NOMO-1 treated with dmso at 0.1 percent for 144 hours (cell line): ENCODE measurements at regions not wholly inside any gene's neighbourhood (a gene's known extent, or its start where the extent isn't known, plus 50 kb on each side); places are given as distances from the start of the nearest gene placed in this dataset.
"Not testable (repeated sequence)": the region's sequence is repeated elsewhere in the genome, so short reads cannot be mapped to it uniquely, and the experiment has no call there.

Experiments used
- DNase-seq: peaks from one replicate; lab custom pipeline; 2025; ENCODE audit not compliant: unreplicated experiment; lab: John Stamatoyannopoulos, UW

GRCh38 chr5:1958211-1959010 is 75.7 kb upstream of the IRX4 start:
- no peak for DNase-seq

- DNase-seq = no peak
These were observed 72.9 kb upstream of the IRX4 start for GRCh38 chr5:1955586-1955985.

GRCh38 chr5:1953710-1954109 is 71.0 kb upstream of the IRX4 start:
- DNase-seq = not testable (repeated sequence)

DNA sequence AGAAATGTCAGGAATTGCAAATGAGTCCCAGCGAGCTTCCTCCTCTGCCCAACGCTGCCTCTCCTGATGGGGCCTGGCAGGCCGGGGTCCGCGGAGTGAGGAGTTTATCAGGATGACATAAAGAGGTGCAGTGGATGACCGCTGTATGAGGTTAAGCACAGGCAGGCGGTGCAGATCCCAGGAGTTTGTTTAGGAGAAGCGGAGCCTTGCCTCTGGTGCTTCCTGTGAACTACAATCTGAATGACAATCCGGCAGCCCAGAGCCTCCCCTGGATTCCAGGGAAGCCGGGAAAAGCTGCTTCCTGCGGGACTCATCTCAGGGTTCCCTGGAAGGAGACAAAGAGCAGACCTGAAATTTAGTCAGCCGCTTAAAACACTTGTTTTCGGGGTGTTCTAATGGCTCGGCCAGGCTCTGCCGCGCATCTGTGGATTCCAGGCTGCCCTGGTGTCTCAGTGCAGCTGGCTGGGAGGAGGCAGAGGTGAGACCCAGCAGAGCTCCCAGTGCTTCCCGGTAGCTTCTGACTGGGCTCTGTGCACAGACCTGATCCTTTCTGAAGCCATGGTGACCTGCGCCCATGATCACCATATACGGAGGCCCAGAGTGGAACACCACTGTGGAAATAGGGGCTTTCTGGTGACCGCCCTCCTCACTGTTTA is 69.8 kb upstream of the IRX4 start:
- no peak for DNase-seq

DNA sequence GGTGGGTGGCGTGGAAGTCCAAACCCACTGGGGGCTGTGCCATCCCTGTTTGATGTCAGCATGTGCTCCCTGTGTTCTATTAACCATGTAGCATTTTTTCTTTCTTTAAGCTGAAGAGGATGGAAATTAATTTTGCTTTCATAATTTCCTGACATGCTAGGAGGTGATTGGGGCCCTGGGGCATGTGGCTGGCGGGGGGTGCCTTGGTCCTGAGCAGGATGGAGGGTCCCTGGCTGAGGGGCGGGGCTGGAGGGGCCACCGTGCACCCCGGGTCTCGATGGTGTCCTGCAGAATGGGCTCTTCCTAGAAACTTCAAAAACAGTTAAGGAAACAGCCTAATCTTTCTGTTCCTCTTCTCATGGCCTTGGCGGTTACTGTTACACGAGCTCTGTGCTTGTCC is 69.3 kb upstream of the IRX4 start:
- DNase-seq = no peak

GRCh38 chr5:1951165-1951816 is 68.6 kb upstream of the IRX4 start:
- no peak for DNase-seq

DNA sequence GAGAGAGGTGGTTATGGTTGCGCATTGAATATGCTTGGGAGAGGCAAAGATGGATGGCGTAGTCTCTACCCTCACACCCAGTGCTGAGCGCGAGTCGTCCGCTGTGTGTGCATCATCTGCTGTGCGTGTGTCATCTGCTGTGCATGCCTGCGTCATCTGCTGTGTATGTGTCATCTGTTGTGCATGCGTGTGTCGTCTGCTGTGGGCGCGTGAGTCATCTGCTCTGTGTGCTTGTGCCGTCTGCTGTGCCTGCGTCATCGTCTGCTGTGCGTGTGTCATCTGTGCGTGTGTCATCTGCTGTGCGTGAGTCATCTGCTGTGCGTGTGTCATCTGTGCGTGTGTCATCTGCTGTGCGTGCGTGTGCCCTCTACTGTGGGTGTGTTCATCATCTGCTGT is 68.0 kb upstream of the IRX4 start:
- no peak for DNase-seq

DNA sequence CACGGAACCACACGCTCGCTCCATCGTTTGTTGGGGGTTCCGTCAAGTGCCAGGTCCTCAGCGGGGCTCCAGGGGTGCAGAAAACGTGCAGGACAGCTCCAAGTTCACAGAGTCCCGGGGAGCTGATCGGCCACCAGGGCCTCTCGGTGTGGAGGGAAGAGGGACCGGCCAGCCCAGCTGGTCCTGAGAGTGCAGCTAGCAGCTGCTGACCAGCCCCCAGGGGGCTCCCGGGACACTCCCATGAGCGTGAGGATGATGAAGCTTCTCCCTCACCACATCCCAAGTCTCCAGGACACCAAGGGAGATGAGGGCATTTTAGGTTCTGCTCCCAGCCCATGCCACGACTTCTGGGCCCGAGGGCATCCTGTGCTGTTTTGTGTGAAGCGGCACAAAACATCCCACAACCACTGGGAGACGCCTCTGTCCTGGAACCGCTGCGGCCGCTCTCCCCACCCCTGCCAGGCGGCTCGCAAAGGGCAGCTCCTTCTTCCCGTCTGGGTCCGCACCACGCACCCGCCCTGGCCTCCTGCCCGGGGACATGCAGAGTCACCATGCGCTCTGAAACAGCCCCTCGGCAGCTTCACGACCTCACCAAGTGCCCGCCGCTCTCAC is 67.5 kb upstream of the IRX4 start:
- DNase-seq = no peak

DNA sequence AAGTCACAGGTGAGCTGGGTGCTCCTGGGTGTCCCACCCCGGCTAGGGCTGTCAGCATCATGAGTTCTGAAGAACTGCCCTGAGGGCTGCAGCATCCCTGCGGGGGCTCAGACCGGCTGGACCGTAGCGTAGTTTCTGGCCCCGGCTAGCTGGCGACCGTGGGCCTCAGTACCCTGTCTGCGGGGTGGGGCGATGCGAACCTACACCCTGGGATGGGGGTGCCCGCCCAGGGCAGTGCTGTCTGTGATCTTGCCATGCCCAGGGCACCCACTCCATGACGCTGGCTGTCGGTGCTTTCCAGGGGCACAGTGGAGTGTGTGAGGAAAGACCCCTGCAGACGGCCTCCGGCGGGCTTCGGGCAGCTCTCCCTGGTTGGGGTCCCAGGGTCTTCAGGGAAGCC is 66.5 kb upstream of the IRX4 start:
- no peak for DNase-seq

GRCh38 chr5:1948663-1949191 is 66.0 kb upstream of the IRX4 start:
- DNase-seq = no peak

DNA sequence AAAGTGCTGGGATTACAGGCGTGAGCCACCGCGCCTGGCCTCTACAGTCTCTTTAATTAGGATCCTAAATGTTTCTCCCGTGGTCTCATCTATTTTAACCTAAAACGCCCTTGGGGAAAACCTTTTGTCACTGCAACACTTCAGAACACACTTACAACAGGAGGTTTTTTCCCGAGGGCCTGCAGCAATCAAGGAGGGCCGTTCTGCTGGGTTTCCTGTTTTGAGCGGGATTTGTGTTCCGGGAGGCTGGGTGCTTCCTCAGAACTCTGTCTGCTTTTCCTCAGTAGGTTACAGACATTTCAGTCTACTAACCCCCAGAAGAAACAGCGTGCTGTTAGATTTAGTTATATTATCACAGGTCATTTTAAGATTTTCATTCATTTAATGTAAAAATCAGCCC is 65.4 kb upstream of the IRX4 start:
- DNase-seq = no peak

DNA sequence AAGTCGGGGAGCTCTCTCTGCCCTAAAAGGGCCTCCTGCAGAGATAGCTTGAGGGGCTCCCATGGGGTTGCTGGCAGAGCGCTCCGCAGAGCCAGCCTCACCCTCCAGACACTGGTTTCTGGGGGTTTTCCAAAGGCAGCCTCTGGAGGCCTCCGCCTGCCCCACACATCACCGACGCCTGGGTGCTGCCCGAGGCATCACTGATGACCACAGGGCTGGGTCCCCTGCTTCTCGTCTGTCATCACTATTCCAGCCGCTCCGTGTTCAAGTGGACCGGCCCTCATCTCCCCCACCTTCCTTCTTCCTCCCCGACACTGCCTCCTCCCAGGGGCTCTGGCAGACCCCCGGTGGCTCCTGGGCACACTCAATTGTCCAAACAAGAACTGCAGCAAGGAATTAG is 64.1 kb upstream of the IRX4 start:
- no peak for DNase-seq

DNA sequence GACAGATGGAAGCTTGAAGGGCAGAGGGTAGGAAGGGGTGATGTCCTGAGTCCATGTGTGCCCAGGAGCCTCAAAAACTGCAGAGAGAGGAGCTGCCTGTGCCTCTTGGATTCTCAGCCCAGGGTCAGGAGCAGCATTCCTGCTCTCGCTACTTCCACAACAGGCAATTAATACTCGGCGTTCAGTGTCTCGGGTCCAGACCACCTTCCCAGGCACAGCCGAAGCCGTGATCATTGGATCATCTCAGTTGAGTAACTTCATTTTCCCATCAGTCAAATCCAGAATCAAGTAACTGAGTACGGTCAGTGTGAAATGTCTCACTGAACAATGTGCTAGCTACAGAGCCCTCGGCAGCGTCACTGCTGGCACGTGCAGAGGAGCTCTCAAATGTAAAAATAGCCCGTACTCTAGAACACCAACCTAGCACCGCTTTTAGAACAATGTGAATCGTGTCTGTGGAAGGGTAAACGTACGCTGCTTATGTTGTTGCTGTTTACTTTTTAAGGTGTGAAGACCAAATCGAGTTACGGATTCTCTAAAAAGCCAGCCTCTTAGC is 63.5 kb upstream of the IRX4 start:
- DNase-seq = no peak

- no peak for DNase-seq
These were observed 62.9 kb upstream of the IRX4 start for GRCh38 chr5:1945606-1946005.

GRCh38 chr5:1944408-1944807 is 61.7 kb upstream of the IRX4 start:
- DNase-seq = no peak

DNA sequence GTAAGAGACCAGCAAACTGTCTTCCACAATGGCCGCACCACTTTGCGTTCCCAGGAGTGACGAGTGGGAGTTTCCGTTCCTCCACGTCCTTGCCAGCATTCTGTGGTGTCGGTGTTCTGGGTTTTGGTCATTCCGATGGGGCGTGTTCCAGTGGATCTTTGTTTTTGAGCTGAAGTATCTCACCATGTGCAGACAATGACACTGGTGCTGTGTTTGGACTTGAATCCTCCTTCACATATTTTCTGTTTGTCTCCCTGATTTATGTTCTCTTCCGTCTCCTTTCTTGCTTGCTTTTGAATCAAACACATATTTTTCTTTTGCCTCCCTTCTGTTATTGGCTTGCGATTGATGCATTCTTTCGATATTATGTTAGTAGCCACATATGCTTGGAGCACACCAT is 60.8 kb upstream of the IRX4 start:
- DNase-seq = no peak

DNA sequence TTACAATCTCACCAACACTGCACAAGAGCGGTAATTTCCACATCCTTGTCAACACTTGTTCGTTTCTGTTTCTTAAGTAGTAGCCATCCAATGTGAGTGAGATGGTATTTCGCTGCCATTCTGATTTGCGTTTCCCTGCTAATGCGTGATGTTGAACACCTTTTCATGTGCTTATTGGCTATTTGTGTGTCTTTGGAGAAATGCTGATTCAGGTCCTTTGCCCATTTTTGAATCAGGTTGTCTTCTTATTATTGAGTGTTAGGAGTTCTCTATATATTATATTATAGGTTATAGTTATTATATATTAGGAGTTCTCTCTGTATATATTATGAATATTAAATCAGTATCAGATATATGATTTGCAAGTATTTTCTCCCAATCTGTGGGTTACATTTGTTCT is 59.9 kb upstream of the IRX4 start:
- no peak for DNase-seq

DNA sequence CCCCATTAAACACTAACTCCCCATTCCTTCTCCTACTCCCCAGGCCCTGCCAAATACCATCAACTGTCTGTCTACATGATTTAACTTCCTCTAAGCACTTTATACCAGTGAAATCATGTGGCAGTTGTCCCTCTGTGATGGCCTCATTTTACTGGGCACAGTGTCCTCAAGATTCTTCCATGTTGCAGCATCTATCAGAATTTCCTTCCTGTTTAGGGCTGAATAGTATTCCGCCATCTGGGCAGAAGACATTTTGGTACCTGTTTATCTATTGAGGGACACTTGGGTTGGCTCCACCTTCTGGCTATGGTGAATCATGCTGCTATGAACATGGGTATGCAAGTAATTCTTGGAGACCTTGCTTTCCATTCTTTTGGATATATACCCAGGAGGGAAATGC is 59.4 kb upstream of the IRX4 start:
- DNase-seq = no peak

GRCh38 chr5:1939256-1939655 is 56.5 kb upstream of the IRX4 start:
- DNase-seq = no peak

GRCh38 chr5:1938310-1939000 is 55.7 kb upstream of the IRX4 start:
- DNase-seq = no peak

DNA sequence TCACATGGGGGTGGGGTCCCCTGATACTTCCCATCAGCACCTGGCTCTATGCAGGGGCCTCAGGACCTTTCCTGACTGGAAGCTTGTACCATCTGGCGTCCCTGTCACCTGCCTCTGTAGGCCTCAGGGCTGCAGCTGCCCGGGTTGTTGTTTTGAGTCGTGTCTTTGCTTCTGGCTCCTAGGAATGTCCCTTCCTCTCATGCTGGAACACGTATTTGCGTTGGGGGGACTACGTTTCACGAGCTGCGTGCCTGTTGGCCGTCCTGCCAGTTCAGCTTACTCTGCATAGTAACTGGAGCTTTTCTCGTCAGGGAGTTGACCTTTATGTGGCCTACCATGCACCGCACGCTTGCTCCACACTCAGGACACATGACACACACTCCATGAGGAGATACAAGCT is 54.9 kb upstream of the IRX4 start:
- DNase-seq = no peak
